Gastroesophageal sphincter (tissue), 3 donors: ENCODE measurements at regions not wholly inside any gene's neighbourhood (a gene's known extent, or its start where the extent isn't known, plus 50 kb on each side); places are given as distances from the start of the nearest gene placed in this dataset.

Experiments
- EP300 ChIP-seq: sonication (generic); formaldehyde crosslinking; IDR thresholded peaks from one replicate; pipeline ENCODE4 v1.6.1; 2017; ENCODE audit warnings: antibody characterized with exemption, mild to moderate bottlenecking
- POLR2A ChIP-seq, 2 donors: fragments of 450-650 bp; IDR thresholded peaks; one replicate each; pipeline ENCODE4 v1.6.1; 2017; ENCODE audit warnings: antibody characterized with exemption in 2 of 2, mild to moderate bottlenecking in 2 of 2, moderate library complexity in 1 of 2
- POLR2AphosphoS5 ChIP-seq: sonication (generic); formaldehyde crosslinking; IDR thresholded peaks from one replicate; pipeline ENCODE4 v1.6.1; 2017; ENCODE audit warnings: antibody characterized with exemption
- TF ChIP-seq, protein P1 (sequence below), 4 experiments: fragments of 200-600 bp in 2 of 4; fragments of 450-650 bp in 2 of 4; sonication (generic) in 1 of 4; IDR thresholded peaks; one replicate each; pipeline ENCODE4 v1.5.1; 2017 to 2019; ENCODE audit warnings: antibody characterized with exemption in 4 of 4, mild to moderate bottlenecking in 2 of 4, moderate library complexity in 2 of 4

DNA sequence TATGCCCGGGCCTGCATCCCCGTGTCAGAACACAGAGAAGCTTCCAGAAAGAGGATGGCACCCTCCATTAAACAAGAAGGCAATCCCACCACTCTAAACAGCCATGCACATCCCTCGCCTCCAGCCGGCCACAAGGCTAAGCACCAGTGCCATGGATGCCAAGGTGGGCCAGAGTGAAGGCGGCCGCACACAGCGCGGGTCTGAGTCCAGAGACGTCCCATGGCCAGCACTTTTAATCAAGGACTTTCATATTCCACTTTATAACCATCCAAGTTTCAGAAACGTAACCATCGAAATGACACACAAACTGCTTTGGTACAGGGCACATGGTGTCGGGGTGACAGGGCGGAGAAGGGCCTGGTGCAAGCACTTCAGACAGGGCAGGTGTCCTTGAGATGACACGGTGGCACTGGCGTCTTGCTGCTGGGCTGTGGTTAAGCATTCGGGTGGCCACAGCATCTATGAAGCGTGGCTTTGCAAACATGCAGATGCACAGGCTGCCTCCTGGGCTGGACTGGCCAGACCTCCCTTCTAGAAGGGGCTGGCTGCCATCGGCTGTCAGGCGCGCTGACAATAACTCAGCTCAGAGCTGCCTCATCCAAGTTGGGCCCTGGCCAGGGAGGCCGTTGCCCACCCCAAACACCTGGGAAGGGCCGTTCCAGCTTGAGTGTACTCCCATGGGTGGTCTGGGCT lies 117.2 kb downstream of the RFLNA start:
- TF ChIP-seq, protein P1, sequence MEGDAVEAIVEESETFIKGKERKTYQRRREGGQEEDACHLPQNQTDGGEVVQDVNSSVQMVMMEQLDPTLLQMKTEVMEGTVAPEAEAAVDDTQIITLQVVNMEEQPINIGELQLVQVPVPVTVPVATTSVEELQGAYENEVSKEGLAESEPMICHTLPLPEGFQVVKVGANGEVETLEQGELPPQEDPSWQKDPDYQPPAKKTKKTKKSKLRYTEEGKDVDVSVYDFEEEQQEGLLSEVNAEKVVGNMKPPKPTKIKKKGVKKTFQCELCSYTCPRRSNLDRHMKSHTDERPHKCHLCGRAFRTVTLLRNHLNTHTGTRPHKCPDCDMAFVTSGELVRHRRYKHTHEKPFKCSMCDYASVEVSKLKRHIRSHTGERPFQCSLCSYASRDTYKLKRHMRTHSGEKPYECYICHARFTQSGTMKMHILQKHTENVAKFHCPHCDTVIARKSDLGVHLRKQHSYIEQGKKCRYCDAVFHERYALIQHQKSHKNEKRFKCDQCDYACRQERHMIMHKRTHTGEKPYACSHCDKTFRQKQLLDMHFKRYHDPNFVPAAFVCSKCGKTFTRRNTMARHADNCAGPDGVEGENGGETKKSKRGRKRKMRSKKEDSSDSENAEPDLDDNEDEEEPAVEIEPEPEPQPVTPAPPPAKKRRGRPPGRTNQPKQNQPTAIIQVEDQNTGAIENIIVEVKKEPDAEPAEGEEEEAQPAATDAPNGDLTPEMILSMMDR (IDR thresholded peaks at IDR 0.05) = no peak
- TF ChIP-seq POLR2AphosphoS5 (no peak), POLR2A (IDR thresholded peaks at IDR 0.05) (no peak), EP300 (no peak)
